C4-2B (cell line): ENCODE measurements at regions not wholly inside any gene's neighbourhood (a gene's known extent, or its start where the extent isn't known, plus 50 kb on each side); places are given as distances from the start of the nearest gene placed in this dataset.

ENCODE experiments used
- H3K27ac ChIP-seq: fragments of 450-650 bp; 2 replicates; pipeline ENCODE4 v1.5.1; 2017
- ZFX ChIP-seq: fragments of 450-650 bp; IDR thresholded peaks from 2 replicates; pipeline ENCODE4 v1.6.1; 2017
- TF ChIP-seq, protein P1 (sequence below): fragments of 450-650 bp; conservative IDR thresholded peaks from 2 replicates; pipeline ENCODE4 v1.5.1; 2017; ENCODE audit warnings: mild to moderate bottlenecking

GRCh38 chr2:181839811-181840210, 51.7 kb upstream of the ITPRID2 start:
- H3K27ac ChIP-seq, result no peak overlapping the region
- TF ChIP-seq ZFX, result no peak
- TF ChIP-seq, protein P1, sequence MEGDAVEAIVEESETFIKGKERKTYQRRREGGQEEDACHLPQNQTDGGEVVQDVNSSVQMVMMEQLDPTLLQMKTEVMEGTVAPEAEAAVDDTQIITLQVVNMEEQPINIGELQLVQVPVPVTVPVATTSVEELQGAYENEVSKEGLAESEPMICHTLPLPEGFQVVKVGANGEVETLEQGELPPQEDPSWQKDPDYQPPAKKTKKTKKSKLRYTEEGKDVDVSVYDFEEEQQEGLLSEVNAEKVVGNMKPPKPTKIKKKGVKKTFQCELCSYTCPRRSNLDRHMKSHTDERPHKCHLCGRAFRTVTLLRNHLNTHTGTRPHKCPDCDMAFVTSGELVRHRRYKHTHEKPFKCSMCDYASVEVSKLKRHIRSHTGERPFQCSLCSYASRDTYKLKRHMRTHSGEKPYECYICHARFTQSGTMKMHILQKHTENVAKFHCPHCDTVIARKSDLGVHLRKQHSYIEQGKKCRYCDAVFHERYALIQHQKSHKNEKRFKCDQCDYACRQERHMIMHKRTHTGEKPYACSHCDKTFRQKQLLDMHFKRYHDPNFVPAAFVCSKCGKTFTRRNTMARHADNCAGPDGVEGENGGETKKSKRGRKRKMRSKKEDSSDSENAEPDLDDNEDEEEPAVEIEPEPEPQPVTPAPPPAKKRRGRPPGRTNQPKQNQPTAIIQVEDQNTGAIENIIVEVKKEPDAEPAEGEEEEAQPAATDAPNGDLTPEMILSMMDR, result no peak

DNA sequence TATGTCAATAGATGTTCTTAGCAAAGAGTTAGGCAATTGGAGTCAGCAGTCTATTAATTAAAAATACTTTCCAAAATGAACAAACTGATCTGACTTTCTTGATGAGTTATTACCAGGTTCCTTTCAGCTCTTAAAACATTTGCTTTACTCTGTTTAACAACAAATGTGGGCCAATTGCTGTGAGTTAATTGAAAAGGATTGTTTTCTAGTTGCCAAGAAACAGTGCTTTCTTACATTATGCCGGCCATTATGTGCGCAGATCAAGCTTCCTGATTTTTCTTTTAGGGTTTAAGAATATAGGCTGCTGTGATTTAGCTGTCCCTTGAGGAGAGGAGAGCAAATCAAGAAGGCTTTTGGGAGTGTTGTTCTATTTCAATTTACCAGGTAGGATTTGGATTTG, 50.5 kb upstream of the ITPRID2 start:
- H3K27ac ChIP-seq, result no peak overlapping the region
- no peak for TF ChIP-seq ZFX
- TF ChIP-seq, protein P1, result no peak
